ENCODE measurements at regions not wholly inside any gene's neighbourhood (a gene's known extent, or its start where the extent isn't known, plus 50 kb on each side); places are given as distances from the start of the nearest gene placed in this dataset.

DNA sequence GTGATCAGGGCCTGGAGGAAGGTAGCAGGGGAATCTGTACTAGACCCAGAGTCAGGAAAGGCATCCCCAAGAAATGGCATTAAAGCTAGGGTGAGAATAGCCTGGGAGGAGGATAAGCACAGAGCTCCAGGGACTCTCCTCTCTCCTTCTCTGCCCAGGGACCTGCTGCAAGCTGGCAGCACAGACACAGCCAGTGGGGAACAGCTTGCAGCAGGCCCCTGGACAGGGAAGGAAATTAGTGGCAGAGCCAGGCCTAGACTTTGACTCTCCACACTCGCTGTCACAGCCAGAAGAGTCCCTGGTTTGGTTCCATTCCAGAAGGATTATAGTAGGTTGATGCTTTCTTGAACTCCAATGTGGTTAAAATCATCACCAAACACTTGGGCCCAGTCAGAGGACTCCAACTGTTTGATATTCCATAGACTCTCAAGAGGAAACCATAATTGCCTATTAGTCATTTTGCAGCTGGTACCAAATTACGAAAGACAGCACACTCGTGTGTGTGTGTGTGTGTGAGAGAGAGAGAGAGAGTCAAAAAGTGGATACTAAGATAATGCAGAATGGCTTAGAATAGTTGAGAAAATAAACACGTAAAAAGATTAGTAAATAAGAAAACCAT lies 95.5 kb upstream of the ATP8B1 start:
- Histone ChIP-seq H3K36me3 (ENCODE audit: control insufficient read depth, insufficient read depth, low read length) (no peaks in the 10 kb centered on the region), H3K4me3 (ENCODE audit: low read depth, low read length) (no peak overlapping the region), H3K27me3 (ENCODE audit: control insufficient read depth, insufficient read depth, low read length) (no peaks in the 10 kb centered on the region)
- TF ChIP-seq, protein P1, sequence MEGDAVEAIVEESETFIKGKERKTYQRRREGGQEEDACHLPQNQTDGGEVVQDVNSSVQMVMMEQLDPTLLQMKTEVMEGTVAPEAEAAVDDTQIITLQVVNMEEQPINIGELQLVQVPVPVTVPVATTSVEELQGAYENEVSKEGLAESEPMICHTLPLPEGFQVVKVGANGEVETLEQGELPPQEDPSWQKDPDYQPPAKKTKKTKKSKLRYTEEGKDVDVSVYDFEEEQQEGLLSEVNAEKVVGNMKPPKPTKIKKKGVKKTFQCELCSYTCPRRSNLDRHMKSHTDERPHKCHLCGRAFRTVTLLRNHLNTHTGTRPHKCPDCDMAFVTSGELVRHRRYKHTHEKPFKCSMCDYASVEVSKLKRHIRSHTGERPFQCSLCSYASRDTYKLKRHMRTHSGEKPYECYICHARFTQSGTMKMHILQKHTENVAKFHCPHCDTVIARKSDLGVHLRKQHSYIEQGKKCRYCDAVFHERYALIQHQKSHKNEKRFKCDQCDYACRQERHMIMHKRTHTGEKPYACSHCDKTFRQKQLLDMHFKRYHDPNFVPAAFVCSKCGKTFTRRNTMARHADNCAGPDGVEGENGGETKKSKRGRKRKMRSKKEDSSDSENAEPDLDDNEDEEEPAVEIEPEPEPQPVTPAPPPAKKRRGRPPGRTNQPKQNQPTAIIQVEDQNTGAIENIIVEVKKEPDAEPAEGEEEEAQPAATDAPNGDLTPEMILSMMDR (IDR thresholded peaks at IDR 0.05; ENCODE audit: insufficient read depth, low read length, poor library complexity, severe bottlenecking): no peak
- peak; percentile 34 for DNase-seq (ENCODE audit: low read depth)

DNA sequence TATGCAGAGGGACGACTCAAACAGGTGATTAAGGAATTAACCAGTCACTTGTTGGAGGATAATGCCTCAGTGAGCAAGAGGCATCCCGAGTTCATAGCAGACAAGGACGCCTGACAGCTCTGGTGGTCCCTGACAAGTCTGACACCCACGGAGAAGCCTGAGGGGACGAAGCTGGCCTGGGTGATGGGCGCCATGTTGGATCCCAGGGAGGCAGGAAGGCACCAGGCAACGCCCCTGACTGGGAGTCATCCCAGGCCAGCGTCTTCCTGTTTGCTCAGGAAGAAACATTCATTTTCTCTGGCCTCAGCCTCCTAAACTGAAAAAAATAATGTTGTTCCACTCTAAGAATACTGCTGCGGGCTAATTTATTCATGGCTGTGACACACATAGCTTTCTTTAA lies 92.1 kb upstream of the ATP8B1 start:
- no peaks in the 10 kb centered on the region for H3K36me3 ChIP-seq (ENCODE audit: control insufficient read depth, insufficient read depth, low read length)
- no peak for DNase-seq (ENCODE audit: low read depth)
- TF ChIP-seq, protein P1 (IDR thresholded peaks at IDR 0.05; ENCODE audit: insufficient read depth, low read length, poor library complexity, severe bottlenecking): no peak
- H3K4me3 ChIP-seq (ENCODE audit: low read depth, low read length): no peak overlapping the region
- H3K27me3 ChIP-seq (ENCODE audit: control insufficient read depth, insufficient read depth, low read length): no peaks in the 10 kb centered on the region

DNA sequence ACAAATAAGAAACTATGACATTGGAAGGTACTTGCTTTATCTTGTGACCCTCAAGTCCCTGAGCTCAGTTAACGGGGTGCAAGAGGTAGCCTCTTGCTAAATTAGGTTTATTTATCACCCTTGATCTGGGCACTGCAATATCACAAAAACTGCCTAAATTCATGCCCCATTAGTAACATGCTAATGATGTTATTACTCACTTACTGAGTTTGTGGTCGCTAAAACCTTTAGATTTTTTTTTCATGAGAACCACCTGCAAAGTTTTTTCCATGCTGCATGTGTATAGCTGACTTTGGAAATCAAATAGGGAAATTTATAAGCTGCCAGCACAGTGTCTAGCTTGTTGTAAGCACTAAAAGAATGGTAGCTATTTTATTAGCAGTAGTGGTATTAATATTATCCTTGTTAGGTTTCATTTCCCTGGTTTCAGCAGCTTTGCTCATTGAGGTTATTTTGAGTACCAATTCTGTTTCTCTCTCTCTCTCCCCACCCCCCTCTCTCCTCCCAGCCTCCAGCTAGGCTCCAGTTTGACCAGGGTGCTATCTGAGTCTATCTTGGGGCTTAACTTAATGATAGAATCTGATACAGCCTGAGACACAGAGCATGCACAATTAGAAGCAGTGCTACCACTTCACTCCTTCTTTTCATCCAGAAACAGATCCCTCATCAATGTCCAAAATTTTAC lies 88.7 kb upstream of the ATP8B1 start:
- no peak for DNase-seq (ENCODE audit: low read depth)
- Histone ChIP-seq H3K36me3 (ENCODE audit: control insufficient read depth, insufficient read depth, low read length) (no peaks in the 10 kb centered on the region), H3K27me3 (ENCODE audit: control insufficient read depth, insufficient read depth, low read length) (no peaks in the 10 kb centered on the region), H3K4me3 (ENCODE audit: low read depth, low read length) (no peak overlapping the region)
- TF ChIP-seq, protein P1 (IDR thresholded peaks at IDR 0.05; ENCODE audit: insufficient read depth, low read length, poor library complexity, severe bottlenecking): no peak

DNA sequence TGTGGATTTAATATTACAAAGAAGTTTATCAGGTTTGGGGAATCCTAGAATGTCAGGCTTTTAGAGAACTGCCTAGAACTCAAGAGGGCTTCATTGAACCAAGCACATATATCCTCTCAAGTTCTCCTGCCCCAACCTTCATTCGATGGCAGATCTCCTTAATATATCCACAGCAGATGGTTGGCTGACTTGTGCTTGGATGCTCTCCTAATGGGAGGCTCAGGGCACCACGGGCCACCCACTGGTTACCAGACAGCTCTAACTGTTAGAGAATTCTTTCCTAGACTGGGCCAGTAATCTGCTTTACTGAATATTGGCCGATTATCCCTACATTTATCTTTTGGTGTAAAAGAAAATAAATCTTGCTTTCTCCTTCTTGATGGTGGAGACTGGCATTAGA lies 87.2 kb upstream of the ATP8B1 start:
- DNase-seq (ENCODE audit: low read depth): no peak

DNA sequence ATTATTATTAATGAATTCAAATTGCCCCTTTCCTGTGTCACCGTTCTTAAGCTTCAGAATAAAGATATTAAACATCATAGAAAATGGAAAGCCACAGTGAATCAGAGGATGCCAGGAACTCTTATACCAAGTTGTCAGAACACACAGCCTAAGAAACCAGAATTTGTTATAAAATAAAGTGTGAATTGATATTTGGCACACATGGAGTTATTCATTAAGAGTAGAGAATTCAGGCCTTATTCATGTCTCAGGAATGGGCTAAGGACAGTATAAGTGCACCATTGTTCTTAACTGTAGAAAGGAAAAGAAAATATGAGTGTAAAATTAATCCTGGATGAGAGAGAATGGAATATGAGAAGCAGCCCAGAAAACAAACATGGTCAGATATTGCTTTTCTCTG lies 86.7 kb upstream of the ATP8B1 start:
- Histone ChIP-seq H3K4me3 (ENCODE audit: low read depth, low read length) (no peak overlapping the region), H3K36me3 (ENCODE audit: control insufficient read depth, insufficient read depth, low read length) (no peaks in the 10 kb centered on the region), H3K27me3 (ENCODE audit: control insufficient read depth, insufficient read depth, low read length) (no peaks in the 10 kb centered on the region)
- no peak for DNase-seq (ENCODE audit: low read depth)
- TF ChIP-seq, protein P1 (IDR thresholded peaks at IDR 0.05; ENCODE audit: insufficient read depth, low read length, poor library complexity, severe bottlenecking): no peak

More for the DNA sequence above, 87.2 kb upstream of the ATP8B1 start:
- no peaks in the 10 kb centered on the region for H3K36me3 ChIP-seq (ENCODE audit: control insufficient read depth, insufficient read depth, low read length)
- TF ChIP-seq, protein P1 (IDR thresholded peaks at IDR 0.05; ENCODE audit: insufficient read depth, low read length, poor library complexity, severe bottlenecking): no peak
- H3K27me3 ChIP-seq (ENCODE audit: control insufficient read depth, insufficient read depth, low read length): no peaks in the 10 kb centered on the region
- no peak overlapping the region for H3K4me3 ChIP-seq (ENCODE audit: low read depth, low read length)

Data from kidney epithelial cell (primary cell).